Mesenchymal stem cell (in vitro differentiated cells and primary cell): ENCODE measurements at regions not wholly inside any gene's neighbourhood (a gene's known extent, or its start where the extent isn't known, plus 50 kb on each side); places are given as distances from the start of the nearest gene placed in this dataset.

Experiments used
- DNase-seq: peaks from one replicate; pipeline ENCODE4 v3.0.0-alpha.2; 2013
- H2AFZ ChIP-seq: one replicate; pipeline ENCODE4 v1.6.1; 2013; ENCODE audit warnings: low read depth, mild to moderate bottlenecking, control low read depth, inconsistent platforms, low read length, moderate library complexity
- H2AK5ac ChIP-seq: 2 replicates; pipeline ENCODE4 v1.6.1; 2013; ENCODE audit warnings: low read length, moderate library complexity, mild to moderate bottlenecking, inconsistent platforms; ENCODE audit not compliant: severe bottlenecking
- H2BK120ac ChIP-seq: one replicate; pipeline ENCODE4 v1.6.1; 2013; ENCODE audit warnings: low read depth, mild to moderate bottlenecking, inconsistent platforms, low read length, moderate library complexity
- H2BK12ac ChIP-seq, 2 experiments: one replicate each; pipeline ENCODE4 v1.6.1; 2013; ENCODE audit warnings: inconsistent platforms in 2 of 2, low read length in 2 of 2, mild to moderate bottlenecking in 2 of 2, moderate library complexity in 2 of 2, control low read depth in 1 of 2
- H2BK15ac ChIP-seq: one replicate; pipeline ENCODE4 v1.6.1; 2013; ENCODE audit warnings: mild to moderate bottlenecking, low read depth, inconsistent platforms; ENCODE audit not compliant: poor library complexity, severe bottlenecking
- H2BK5ac ChIP-seq: 2 replicates; pipeline ENCODE4 v1.6.1; 2013; ENCODE audit warnings: low read depth, mild to moderate bottlenecking, low read length, control low read depth, inconsistent platforms; ENCODE audit not compliant: poor library complexity, severe bottlenecking
- H3K14ac ChIP-seq, 2 experiments: one replicate each; pipeline ENCODE4 v1.6.1; 2013; ENCODE audit warnings: inconsistent platforms in 2 of 2, low read length in 2 of 2, control low read depth in 1 of 2, mild to moderate bottlenecking in 1 of 2, moderate library complexity in 1 of 2
- H3K18ac ChIP-seq, 2 experiments: one replicate each; pipeline ENCODE4 v1.6.1; 2013; ENCODE audit warnings: inconsistent platforms in 2 of 2, low read length in 2 of 2, control low read depth in 1 of 2, low read depth in 1 of 2, mild to moderate bottlenecking in 1 of 2
- H3K23ac ChIP-seq, 2 experiments: one replicate each; pipeline ENCODE4 v1.6.1; 2013; ENCODE audit warnings: inconsistent platforms in 2 of 2, low read length in 2 of 2, mild to moderate bottlenecking in 2 of 2, moderate library complexity in 2 of 2, control low read depth in 1 of 2
- H3K27ac ChIP-seq: 2 replicates; pipeline ENCODE4 v1.5.1; 2013; ENCODE audit warnings: mild to moderate bottlenecking, moderate library complexity, low read length, control low read depth, inconsistent platforms; ENCODE audit not compliant: poor library complexity, severe bottlenecking
- H3K27me3 ChIP-seq, 2 experiments: 2 replicates each; pipeline versions ENCODE4 v1.6.1 to v1.7.0; 2013; ENCODE audit warnings: low read length in 2 of 2, mild to moderate bottlenecking in 2 of 2, moderate library complexity in 2 of 2, control low read depth in 1 of 2, inconsistent platforms in 1 of 2; ENCODE audit not compliant: control insufficient read depth in 1 of 2, insufficient read depth in 1 of 2
- H3K36me3 ChIP-seq, 2 experiments: 2 replicates each; pipeline versions ENCODE4 v1.6.1 to v1.7.0; 2013; ENCODE audit warnings: low read length in 2 of 2, control low read depth in 1 of 2, inconsistent platforms in 1 of 2, low read depth in 1 of 2, mild to moderate bottlenecking in 1 of 2; ENCODE audit not compliant: insufficient read depth in 2 of 2, control insufficient read depth in 1 of 2
- H3K4ac ChIP-seq, 2 experiments: one replicate each; pipeline ENCODE4 v1.6.1; 2013; ENCODE audit warnings: inconsistent platforms in 2 of 2, low read length in 2 of 2, mild to moderate bottlenecking in 2 of 2, moderate library complexity in 2 of 2, control low read depth in 1 of 2, low read depth in 1 of 2
- H3K4me1 ChIP-seq: 2 replicates; pipeline ENCODE4 v1.6.1; 2013; ENCODE audit warnings: low read depth, low read length, control low read depth; ENCODE audit not compliant: control insufficient read depth, insufficient read depth
- H3K4me2 ChIP-seq: 2 replicates; pipeline ENCODE4 v1.6.1; 2013; ENCODE audit warnings: low read length, mild to moderate bottlenecking, inconsistent platforms; ENCODE audit not compliant: poor library complexity, severe bottlenecking
- H3K4me3 ChIP-seq, 2 experiments: 2 replicates each; pipeline versions ENCODE4 v1.5.1 to v1.7.0; 2013; ENCODE audit warnings: low read length in 2 of 2, mild to moderate bottlenecking in 2 of 2, control low read depth in 1 of 2, low read depth in 1 of 2; ENCODE audit not compliant: insufficient read depth in 1 of 2
- H3K79me1 ChIP-seq: replicated peaks from 2 replicates; pipeline ENCODE4 v1.6.1; 2013; ENCODE audit warnings: mild to moderate bottlenecking, control low read depth, low read length, inconsistent platforms; ENCODE audit not compliant: poor library complexity, severe bottlenecking
- H3K9ac ChIP-seq: 2 replicates; pipeline ENCODE4 v1.7.0; 2013; ENCODE audit warnings: mild to moderate bottlenecking, low read length, moderate library complexity
- H3K9me3 ChIP-seq: 2 replicates; pipeline ENCODE4 v1.7.0; 2013; ENCODE audit warnings: mild to moderate bottlenecking, low read length; ENCODE audit not compliant: control insufficient read depth
- H4K8ac ChIP-seq: one replicate; pipeline ENCODE4 v1.6.1; 2013; ENCODE audit warnings: inconsistent platforms, mild to moderate bottlenecking, low read length, moderate library complexity
- H4K91ac ChIP-seq: one replicate; pipeline ENCODE4 v1.6.1; 2013; ENCODE audit warnings: mild to moderate bottlenecking, low read length, inconsistent platforms
- WGBS: methylation state at CpG from one replicate; pipeline ENCODE4 v1.1.7; 2013; ENCODE audit warnings: mixed read lengths; 5-methylcytosine and 5-hydroxymethylcytosine counted together

GRCh38 chr13:104181526-104182231 lies 1115.5 kb upstream of the SLC10A2 start:
- Histone ChIP-seq H2AFZ (no peak overlapping the region), H2BK15ac (no peak overlapping the region), H3K4me2 (no peak overlapping the region), H3K18ac (no peak overlapping the region), H2BK120ac (no peak overlapping the region), H4K8ac (no peak overlapping the region), H3K4ac (no peak overlapping the region), H3K4me3 (no peak overlapping the region), H3K23ac (no peak overlapping the region), H3K36me3 (no peaks in the 10 kb centered on the region), H2BK5ac (no peak overlapping the region), H3K4me1 (no peaks in the 10 kb centered on the region), H3K27me3 (no peaks in the 10 kb centered on the region), H4K91ac (no peak overlapping the region), H2BK12ac (no peak overlapping the region), H3K14ac (no peak overlapping the region), H3K9me3 (peaks cover 3% of the 10 kb centered on the region), H3K27ac (no peak overlapping the region), H2AK5ac (no peak overlapping the region), H3K9ac (no peak overlapping the region), H3K79me1 (no peaks in the 10 kb centered on the region)
- 93% methylated on average over 2 of the region's 3 CpGs for WGBS
- no peak for DNase-seq

GRCh38 chr13:104170980-104171555 lies 1104.9 kb upstream of the SLC10A2 start:
- Histone ChIP-seq H4K8ac (no peak overlapping the region), H2AK5ac (no peak overlapping the region), H3K36me3 (no peaks in the 10 kb centered on the region), H4K91ac (no peak overlapping the region), H3K4me1 (no peaks in the 10 kb centered on the region), H3K79me1 (no peaks in the 10 kb centered on the region), H3K4me3 (no peak overlapping the region), H2BK120ac (no peak overlapping the region), H3K18ac (no peak overlapping the region), H3K4me2 (no peak overlapping the region), H2BK12ac (no peak overlapping the region), H3K9me3 (no peaks in the 10 kb centered on the region), H3K27me3 (no peaks in the 10 kb centered on the region), H3K4ac (no peak overlapping the region), H3K9ac (no peak overlapping the region), H3K14ac (no peak overlapping the region), H3K23ac (no peak overlapping the region), H2BK15ac (no peak overlapping the region), H3K27ac (no peak overlapping the region), H2AFZ (no peak overlapping the region), H2BK5ac (no peak overlapping the region)
- 91% methylated on average over 8 of the region's 8 CpGs for WGBS
- no peak for DNase-seq

GRCh38 chr13:104163866-104164630 lies 1097.8 kb upstream of the SLC10A2 start:
- Histone ChIP-seq H3K4me2 (no peak overlapping the region), H3K4ac (no peak overlapping the region), H3K14ac (no peak overlapping the region), H3K9me3 (no peaks in the 10 kb centered on the region), H2BK5ac (no peak overlapping the region), H2BK12ac (no peak overlapping the region), H4K8ac (no peak overlapping the region), H2BK120ac (no peak overlapping the region), H2AFZ (no peak overlapping the region), H4K91ac (no peak overlapping the region), H3K4me1 (no peaks in the 10 kb centered on the region), H3K27ac (no peak overlapping the region), H3K9ac (no peak overlapping the region), H3K27me3 (no peaks in the 10 kb centered on the region), H3K23ac (no peak overlapping the region), H2AK5ac (no peak overlapping the region), H3K18ac (no peak overlapping the region), H3K4me3 (no peak overlapping the region), H3K36me3 (no peaks in the 10 kb centered on the region), H3K79me1 (no peaks in the 10 kb centered on the region), H2BK15ac (no peak overlapping the region)
- DNase-seq: no peak
- WGBS: 96% methylated on average over 3 of the region's 4 CpGs

GRCh38 chr13:104160536-104160935 lies 1094.3 kb upstream of the SLC10A2 start:
- Histone ChIP-seq H2AK5ac (no peak overlapping the region), H2AFZ (no peak overlapping the region), H2BK5ac (no peak overlapping the region), H3K4me1 (no peaks in the 10 kb centered on the region), H3K27ac (no peak overlapping the region), H4K91ac (no peak overlapping the region), H3K27me3 (no peaks in the 10 kb centered on the region), H3K4me3 (no peak overlapping the region), H3K4ac (no peak overlapping the region), H3K36me3 (no peaks in the 10 kb centered on the region), H3K4me2 (no peak overlapping the region), H2BK12ac (no peak overlapping the region), H3K79me1 (no peaks in the 10 kb centered on the region), H3K9ac (no peak overlapping the region), H4K8ac (no peak overlapping the region), H2BK120ac (no peak overlapping the region), H2BK15ac (no peak overlapping the region), H3K18ac (no peak overlapping the region), H3K9me3 (no peaks in the 10 kb centered on the region), H3K14ac (no peak overlapping the region), H3K23ac (no peak overlapping the region)
- no CpG with 5 or more reads among the region's 1 CpG for WGBS
- DNase-seq: no peak
